ENCODE measurements at regions not wholly inside any gene's neighbourhood (a gene's known extent, or its start where the extent isn't known, plus 50 kb on each side); places are given as distances from the start of the nearest gene placed in this dataset.

DNA sequence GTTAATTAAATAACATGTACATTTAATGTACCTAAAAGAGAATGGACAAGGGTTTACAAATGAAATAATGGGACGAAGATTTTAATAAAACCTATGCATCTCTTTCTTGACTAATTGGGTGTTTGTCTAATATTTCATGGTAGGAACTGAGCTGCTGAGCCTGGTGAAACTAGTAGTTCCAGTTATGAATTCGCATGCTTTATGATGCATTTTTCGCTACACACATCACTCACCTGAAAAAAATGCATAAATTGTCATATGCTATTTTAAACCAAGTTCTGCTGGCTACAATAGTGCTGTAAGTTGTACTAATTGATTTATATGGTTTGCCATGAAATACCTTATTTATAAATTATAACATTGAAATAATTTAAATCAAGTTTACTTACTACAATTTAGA lies 806.8 kb upstream of the SLITRK5 start:
- H3K9me3 Mint-ChIP-seq = peaks cover 2 to 6% of the 10 kb centered on the region in 2 donors
- Histone ChIP-seq H3K27me3 (ENCODE audit: control insufficient read depth, insufficient read depth, low read length) (no peaks in the 10 kb centered on the region), H3K4me1 (ENCODE audit: control insufficient read depth, insufficient read depth, low read length) (no peaks in the 10 kb centered on the region), H3K27ac (ENCODE audit: low read length) (no peak overlapping the region), H3K36me3 (ENCODE audit: control insufficient read depth, insufficient read depth, low read length) (no peaks in the 10 kb centered on the region), H3K4me3 (ENCODE audit: low read length) (no peak overlapping the region), H3K9me3 (ENCODE audit: control insufficient read depth, insufficient read depth, low read length) (no peaks in the 10 kb centered on the region)
- TF ChIP-seq, protein P1, sequence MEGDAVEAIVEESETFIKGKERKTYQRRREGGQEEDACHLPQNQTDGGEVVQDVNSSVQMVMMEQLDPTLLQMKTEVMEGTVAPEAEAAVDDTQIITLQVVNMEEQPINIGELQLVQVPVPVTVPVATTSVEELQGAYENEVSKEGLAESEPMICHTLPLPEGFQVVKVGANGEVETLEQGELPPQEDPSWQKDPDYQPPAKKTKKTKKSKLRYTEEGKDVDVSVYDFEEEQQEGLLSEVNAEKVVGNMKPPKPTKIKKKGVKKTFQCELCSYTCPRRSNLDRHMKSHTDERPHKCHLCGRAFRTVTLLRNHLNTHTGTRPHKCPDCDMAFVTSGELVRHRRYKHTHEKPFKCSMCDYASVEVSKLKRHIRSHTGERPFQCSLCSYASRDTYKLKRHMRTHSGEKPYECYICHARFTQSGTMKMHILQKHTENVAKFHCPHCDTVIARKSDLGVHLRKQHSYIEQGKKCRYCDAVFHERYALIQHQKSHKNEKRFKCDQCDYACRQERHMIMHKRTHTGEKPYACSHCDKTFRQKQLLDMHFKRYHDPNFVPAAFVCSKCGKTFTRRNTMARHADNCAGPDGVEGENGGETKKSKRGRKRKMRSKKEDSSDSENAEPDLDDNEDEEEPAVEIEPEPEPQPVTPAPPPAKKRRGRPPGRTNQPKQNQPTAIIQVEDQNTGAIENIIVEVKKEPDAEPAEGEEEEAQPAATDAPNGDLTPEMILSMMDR (IDR thresholded peaks at IDR 0.05) = no peak
- no peak overlapping the region for H3K4me3 Mint-ChIP-seq
- DNase-seq (no peak), ATAC-seq (no peak)
- H3K27me3 Mint-ChIP-seq (ENCODE audit: low read depth in 2 of 2) = no peaks in the 10 kb centered on the region
- no peak overlapping the region for H3K27ac Mint-ChIP-seq
- no peaks in the 10 kb centered on the region for H3K4me1 Mint-ChIP-seq
- intact Hi-C loops (cut with micrococcal nuclease) = no loop called here
- no peaks in the 10 kb centered on the region for H3K36me3 Mint-ChIP-seq
- WGBS (ENCODE audit: insufficient coverage) = 91% methylated on average over 3 of the region's 3 CpGs

DNA sequence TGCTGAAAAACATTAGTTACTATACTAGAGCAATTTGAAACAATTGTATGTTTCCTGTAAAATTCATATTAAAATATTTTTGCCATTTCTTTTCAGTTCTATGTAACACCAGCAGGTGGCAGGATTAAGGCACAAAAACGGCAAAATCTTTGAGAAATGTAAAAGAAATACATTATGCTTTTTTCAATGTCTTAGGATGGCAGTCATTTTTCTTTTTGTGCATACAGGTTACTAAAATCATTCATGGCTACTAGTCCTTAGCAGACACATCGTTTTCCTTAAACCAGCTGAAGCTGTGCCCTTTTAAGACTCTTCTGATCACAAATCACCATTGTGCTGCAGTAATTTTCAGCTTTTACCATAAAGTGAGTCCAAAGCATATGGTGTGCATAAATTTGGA lies 800.7 kb upstream of the SLITRK5 start:
- Histone ChIP-seq H3K27me3 (ENCODE audit: control insufficient read depth, insufficient read depth, low read length) (no peaks in the 10 kb centered on the region), H3K36me3 (ENCODE audit: control insufficient read depth, insufficient read depth, low read length) (no peaks in the 10 kb centered on the region), H3K4me1 (ENCODE audit: control insufficient read depth, insufficient read depth, low read length) (no peaks in the 10 kb centered on the region), H3K27ac (ENCODE audit: low read length) (no peak overlapping the region), H3K4me3 (ENCODE audit: low read length) (no peak overlapping the region), H3K9me3 (ENCODE audit: control insufficient read depth, insufficient read depth, low read length) (no peaks in the 10 kb centered on the region)
- ATAC-seq (no peak), DNase-seq (no peak)
- intact Hi-C loops (cut with micrococcal nuclease) = no loop called here
- TF ChIP-seq, protein P1 (IDR thresholded peaks at IDR 0.05) = peak; percentile 63
- H3K36me3 Mint-ChIP-seq = no peaks in the 10 kb centered on the region
- WGBS (ENCODE audit: insufficient coverage) = 0% methylated on average over 1 of the region's 2 CpGs
- no peak overlapping the region for H3K4me3 Mint-ChIP-seq
- H3K9me3 Mint-ChIP-seq = no peaks in the 10 kb centered on the region
- no peaks in the 10 kb centered on the region for H3K4me1 Mint-ChIP-seq
- H3K27ac Mint-ChIP-seq = no peak overlapping the region
- no peaks in the 10 kb centered on the region for H3K27me3 Mint-ChIP-seq (ENCODE audit: low read depth in 2 of 2)

DNA sequence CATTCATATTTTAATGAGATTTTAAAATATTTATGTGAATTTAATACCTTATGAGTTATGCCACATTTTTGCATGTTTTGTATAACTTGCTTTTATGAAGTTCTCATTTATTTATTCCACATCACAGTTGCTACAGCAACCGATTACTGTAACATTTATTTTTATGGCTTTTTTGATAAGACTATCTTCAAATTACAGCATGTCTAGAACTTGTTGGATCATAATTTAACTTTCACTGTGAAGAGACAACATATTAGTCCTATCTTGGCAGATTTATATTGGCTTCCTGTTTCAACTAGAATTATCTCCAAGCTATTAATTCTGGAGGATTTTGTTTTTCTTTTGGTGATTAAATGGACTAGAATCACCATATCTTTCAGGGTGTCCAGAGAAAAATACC lies 793.7 kb upstream of the SLITRK5 start:
- Histone ChIP-seq H3K9me3 (ENCODE audit: control insufficient read depth, insufficient read depth, low read length) (no peaks in the 10 kb centered on the region), H3K27ac (ENCODE audit: low read length) (no peak overlapping the region), H3K4me1 (ENCODE audit: control insufficient read depth, insufficient read depth, low read length) (no peaks in the 10 kb centered on the region), H3K36me3 (ENCODE audit: control insufficient read depth, insufficient read depth, low read length) (no peaks in the 10 kb centered on the region), H3K27me3 (ENCODE audit: control insufficient read depth, insufficient read depth, low read length) (no peaks in the 10 kb centered on the region), H3K4me3 (ENCODE audit: low read length) (no peak overlapping the region)
- intact Hi-C loops (cut with micrococcal nuclease) = no loop called here
- Mint-ChIP-seq H3K27me3 (ENCODE audit: low read depth in 2 of 2) (no peaks in the 10 kb centered on the region), H3K4me3 (no peak overlapping the region), H3K9me3 (peaks cover 0 to 2% of the 10 kb centered on the region in 2 donors), H3K4me1 (peaks cover 0 to 3% of the 10 kb centered on the region in 2 donors), H3K36me3 (no peaks in the 10 kb centered on the region), H3K27ac (no peak overlapping the region)
- TF ChIP-seq, protein P1 (IDR thresholded peaks at IDR 0.05) = no peak
- WGBS (ENCODE audit: insufficient coverage) = 100% methylated on average over 1 of the region's 1 CpG
- ATAC-seq = no peak
- DNase-seq = no peak

DNA sequence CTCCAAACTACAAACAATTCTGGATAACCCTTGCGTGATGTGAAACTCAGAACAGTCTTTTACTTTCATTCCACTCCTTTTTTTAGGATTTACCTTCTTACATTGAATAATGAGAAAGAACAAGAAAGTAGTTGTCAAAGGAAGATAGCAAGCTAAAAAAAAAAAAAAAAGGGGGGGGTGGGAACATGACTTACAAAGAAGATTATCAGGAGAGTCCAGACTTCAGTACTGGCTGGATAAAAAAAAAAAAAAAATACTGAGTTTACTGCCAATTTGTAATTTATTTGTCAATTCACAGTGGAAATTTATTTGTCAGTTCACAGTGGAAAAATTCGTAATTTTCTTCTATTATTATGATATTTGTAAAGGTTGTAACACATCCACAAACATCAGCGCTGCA lies 792.4 kb upstream of the SLITRK5 start:
- DNase-seq = no peak
- H3K27ac ChIP-seq (ENCODE audit: low read length) = no peak overlapping the region
- intact Hi-C loops (cut with micrococcal nuclease) = no loop called here
- Mint-ChIP-seq H3K4me1 (peaks cover 0 to 5% of the 10 kb centered on the region in 2 donors), H3K9me3 (peaks cover 0 to 3% of the 10 kb centered on the region in 2 donors), H3K27me3 (ENCODE audit: low read depth in 2 of 2) (no peaks in the 10 kb centered on the region), H3K36me3 (no peaks in the 10 kb centered on the region), H3K4me3 (no peak overlapping the region), H3K27ac (no peak overlapping the region)
- TF ChIP-seq, protein P1 (IDR thresholded peaks at IDR 0.05) = no peak
- no peaks in the 10 kb centered on the region for H3K4me1 ChIP-seq (ENCODE audit: control insufficient read depth, insufficient read depth, low read length)
- no CpG with 5 or more reads among the region's 3 CpGs for whole genome bisulfite sequencing (ENCODE audit: insufficient coverage)
- H3K36me3 ChIP-seq (ENCODE audit: control insufficient read depth, insufficient read depth, low read length) = no peaks in the 10 kb centered on the region
- no peaks in the 10 kb centered on the region for H3K9me3 ChIP-seq (ENCODE audit: control insufficient read depth, insufficient read depth, low read length)
- no peak overlapping the region for H3K4me3 ChIP-seq (ENCODE audit: low read length)
- no peak for ATAC-seq
- H3K27me3 ChIP-seq (ENCODE audit: control insufficient read depth, insufficient read depth, low read length) = no peaks in the 10 kb centered on the region
